Choroid plexus epithelial cell (primary cell): ENCODE measurements at regions not wholly inside any gene's neighbourhood (a gene's known extent, or its start where the extent isn't known, plus 50 kb on each side); places are given as distances from the start of the nearest gene placed in this dataset.

Source experiments
- DNase-seq: peaks from one replicate; pipeline ENCODE4 v3.0.0-alpha.2; 2010; ENCODE audit warnings: low read depth
- H3K4me3 ChIP-seq: 2 replicates; pipeline ENCODE4 v1.5.1; 2011; ENCODE audit warnings: low read depth, mild to moderate bottlenecking, control low read depth, low read length, moderate library complexity
- CTCF ChIP-seq: conservative IDR thresholded peaks from 2 replicates; pipeline ENCODE4 v1.5.1; 2011; ENCODE audit warnings: low read depth, mild to moderate bottlenecking, control low read depth, inconsistent platforms, low read length, moderate library complexity

DNA sequence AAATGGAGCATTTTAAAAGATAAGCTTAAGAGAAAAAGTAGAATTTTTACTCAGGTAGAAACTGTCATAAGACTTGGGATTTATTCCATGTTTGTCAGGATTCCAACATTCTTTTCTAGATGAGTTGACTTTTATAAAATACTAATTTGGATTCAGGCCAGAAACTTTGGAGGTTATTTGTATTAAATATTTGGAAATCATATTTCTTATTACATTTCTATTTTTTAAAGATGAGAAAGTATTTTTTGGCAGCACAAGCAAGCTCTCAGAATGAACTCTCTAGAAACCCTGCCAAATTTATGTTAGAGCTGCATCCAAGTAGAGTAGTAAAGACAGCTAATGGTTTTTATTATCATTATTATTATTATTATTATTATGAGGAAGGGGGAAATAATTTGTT lies 1014.9 kb upstream of the GJE1 start:
- DNase-seq = peak; percentile 50
- no peak overlapping the region for H3K4me3 ChIP-seq
- TF ChIP-seq CTCF = no peak

DNA sequence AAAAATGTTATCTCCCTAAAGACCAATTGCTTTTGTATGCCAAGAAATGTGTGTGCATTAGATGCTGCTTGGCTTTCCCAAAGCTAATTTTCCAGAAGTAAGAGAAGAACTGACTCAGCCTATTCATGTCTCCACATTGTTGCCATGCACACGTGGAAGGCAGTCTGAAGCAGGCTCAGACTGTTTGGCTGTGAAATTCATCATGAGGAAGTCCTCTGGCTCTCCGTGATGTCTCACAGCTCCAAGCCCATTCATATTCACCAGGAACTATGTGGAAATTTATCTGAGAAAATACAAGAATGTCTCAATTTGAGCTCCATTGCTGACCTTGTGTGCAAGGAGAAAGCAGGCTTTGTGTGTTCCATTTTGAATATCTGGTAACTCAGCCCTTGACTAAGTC lies 1022.2 kb upstream of the GJE1 start:
- no peak overlapping the region for H3K4me3 ChIP-seq
- TF ChIP-seq CTCF = no peak
- DNase-seq = peak; percentile 44

DNA sequence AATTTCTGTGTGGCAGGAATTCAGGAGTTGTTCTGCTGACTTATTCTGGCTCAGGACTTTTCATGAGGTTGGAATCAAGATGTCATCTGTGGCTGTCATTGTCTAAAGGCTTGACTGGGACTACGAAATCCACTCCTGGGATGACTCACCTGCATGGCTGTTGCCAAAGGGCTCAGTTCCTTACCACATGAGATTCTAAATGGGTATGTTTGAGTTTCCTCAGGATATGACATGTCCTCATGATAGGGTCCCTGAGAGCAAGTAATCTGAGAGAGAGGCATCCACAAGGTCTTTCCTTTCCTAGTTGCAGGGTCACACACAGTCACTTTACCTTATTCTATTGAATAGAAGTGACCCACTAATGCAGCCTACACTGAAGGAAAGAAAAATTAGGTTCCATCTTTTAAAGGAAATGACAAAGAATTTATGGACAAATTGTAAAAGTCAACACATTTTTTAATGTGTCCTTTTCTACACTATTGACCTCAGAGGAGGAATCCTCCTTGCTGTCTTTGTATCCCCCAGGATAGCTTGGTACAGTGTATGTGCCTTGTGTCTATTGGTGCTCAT lies 1025.0 kb upstream of the GJE1 start:
- no peak for TF ChIP-seq CTCF
- DNase-seq = peak; percentile 8
- no peak overlapping the region for H3K4me3 ChIP-seq

- no peak for TF ChIP-seq CTCF
- peak; percentile 89 for DNase-seq
- H3K4me3 ChIP-seq = no peak overlapping the region
Measured at GRCh38 chr6:141105481-141105880, 1027.2 kb upstream of the GJE1 start.

GRCh38 chr6:141103246-141103645 lies 1029.5 kb upstream of the GJE1 start:
- H3K4me3 ChIP-seq = no peak overlapping the region
- TF ChIP-seq CTCF = no peak
- peak; percentile 6 for DNase-seq

DNA sequence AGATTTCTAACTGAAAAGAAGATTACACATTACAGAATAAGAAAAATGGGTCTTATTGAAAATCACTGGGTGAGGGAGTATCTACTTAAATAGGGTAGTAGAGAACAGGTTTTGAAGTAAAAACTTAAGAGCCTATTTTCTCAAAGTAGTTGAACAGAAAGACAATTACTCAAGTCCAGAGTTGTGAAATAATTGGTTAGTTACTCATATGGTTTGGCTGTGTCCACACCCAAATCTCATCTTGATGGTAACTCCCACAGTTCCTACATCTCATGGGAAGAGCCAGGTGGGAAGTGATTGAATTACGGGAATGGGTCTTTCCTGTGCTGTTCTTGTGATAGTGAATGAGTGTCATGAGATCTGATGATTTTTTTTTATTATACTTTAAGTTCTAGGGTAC lies 1035.3 kb upstream of the GJE1 start:
- no peak overlapping the region for H3K4me3 ChIP-seq
- peak; percentile 19 for DNase-seq
- no peak for TF ChIP-seq CTCF

- no peak overlapping the region for H3K4me3 ChIP-seq
- TF ChIP-seq CTCF = no peak
- no peak for DNase-seq
Measured at GRCh38 chr6:141095308-141095707, 1037.4 kb upstream of the GJE1 start.
